Keratinocyte (primary cell): ENCODE measurements at regions not wholly inside any gene's neighbourhood (a gene's known extent, or its start where the extent isn't known, plus 50 kb on each side); places are given as distances from the start of the nearest gene placed in this dataset.

ENCODE experiments used
- EZH2 ChIP-seq: IDR thresholded peaks from one replicate; pipeline ENCODE4 v1.6.1; 2012; ENCODE audit warnings: inconsistent platforms, mild to moderate bottlenecking, low read length, moderate library complexity
- TF ChIP-seq, protein P1 (sequence below), 3 experiments: IDR thresholded peaks in 1 of 3; conservative IDR thresholded peaks in 1 of 3; optimal IDR thresholded peaks in 1 of 3; 2 replicates in 2 of 3; 3 replicates in 1 of 3; pipeline versions ENCODE3 to v1.5.1; 2011; ENCODE audit warnings: low read length in 3 of 3, mild to moderate bottlenecking in 3 of 3, moderate library complexity in 2 of 3, control low read depth in 1 of 3, inconsistent platforms in 1 of 3; ENCODE audit not compliant: insufficient read depth in 2 of 3; ENCODE audit errors: extremely low read depth in 1 of 3

DNA sequence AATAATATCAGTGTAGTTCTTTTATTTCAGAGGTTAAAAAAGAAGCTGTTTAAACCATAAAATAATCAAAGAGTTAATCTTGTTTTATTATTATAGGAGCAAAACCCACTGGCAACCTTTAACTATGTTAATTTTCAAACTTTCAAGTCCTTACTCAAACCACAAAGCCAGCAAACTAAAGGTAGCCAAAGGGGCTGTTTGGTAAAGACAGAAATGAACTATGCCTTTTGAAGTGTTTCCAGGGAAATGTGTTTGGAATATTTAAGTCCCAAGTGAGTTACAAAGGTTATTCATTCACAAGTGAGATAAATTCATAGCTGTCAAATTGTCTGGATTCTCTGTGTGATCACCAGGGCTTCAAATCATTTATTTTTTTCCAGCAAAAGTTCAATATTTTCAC lies 264.7 kb downstream of the MZT1 start:
- TF ChIP-seq, protein P1, sequence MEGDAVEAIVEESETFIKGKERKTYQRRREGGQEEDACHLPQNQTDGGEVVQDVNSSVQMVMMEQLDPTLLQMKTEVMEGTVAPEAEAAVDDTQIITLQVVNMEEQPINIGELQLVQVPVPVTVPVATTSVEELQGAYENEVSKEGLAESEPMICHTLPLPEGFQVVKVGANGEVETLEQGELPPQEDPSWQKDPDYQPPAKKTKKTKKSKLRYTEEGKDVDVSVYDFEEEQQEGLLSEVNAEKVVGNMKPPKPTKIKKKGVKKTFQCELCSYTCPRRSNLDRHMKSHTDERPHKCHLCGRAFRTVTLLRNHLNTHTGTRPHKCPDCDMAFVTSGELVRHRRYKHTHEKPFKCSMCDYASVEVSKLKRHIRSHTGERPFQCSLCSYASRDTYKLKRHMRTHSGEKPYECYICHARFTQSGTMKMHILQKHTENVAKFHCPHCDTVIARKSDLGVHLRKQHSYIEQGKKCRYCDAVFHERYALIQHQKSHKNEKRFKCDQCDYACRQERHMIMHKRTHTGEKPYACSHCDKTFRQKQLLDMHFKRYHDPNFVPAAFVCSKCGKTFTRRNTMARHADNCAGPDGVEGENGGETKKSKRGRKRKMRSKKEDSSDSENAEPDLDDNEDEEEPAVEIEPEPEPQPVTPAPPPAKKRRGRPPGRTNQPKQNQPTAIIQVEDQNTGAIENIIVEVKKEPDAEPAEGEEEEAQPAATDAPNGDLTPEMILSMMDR (optimal IDR thresholded peaks at IDR 0.05 in 1 of 3, IDR thresholded peaks at IDR 0.05 in 1 of 3, conservative IDR thresholded peaks at IDR 0.05 in 1 of 3; ENCODE audit: extremely low read depth in 1 of 3, insufficient read depth in 2 of 3, low read length in 3 of 3): no peak
- TF ChIP-seq EZH2: no peak
